ENCODE measurements at regions not wholly inside any gene's neighbourhood (a gene's known extent, or its start where the extent isn't known, plus 50 kb on each side); places are given as distances from the start of the nearest gene placed in this dataset.

- no peak for TF ChIP-seq CTCF (IDR thresholded peaks at IDR 0.05)
- intact Hi-C loops (cut with DNase I), result no loop called here
- no peak for DNase-seq
- no peak overlapping the region for H3K27ac ChIP-seq
- H3K4me3 ChIP-seq, result no peak overlapping the region
- no peaks in the 10 kb centered on the region for H3K4me1 ChIP-seq
- H3K9me3 ChIP-seq, result peaks cover 0 to 8% of the 10 kb centered on the region in 2 donors
- no peak for ATAC-seq
- no peaks in the 10 kb centered on the region for H3K27me3 ChIP-seq
- H3K36me3 ChIP-seq, result no peaks in the 10 kb centered on the region
Observed at GRCh38 chr4:148982200-148982599, 540.0 kb upstream of the NR3C2 start.

GRCh38 chr4:148980782-148981480, 538.7 kb upstream of the NR3C2 start:
- Histone ChIP-seq H3K36me3 (no peaks in the 10 kb centered on the region), H3K4me3 (no peak overlapping the region), H3K4me1 (no peaks in the 10 kb centered on the region), H3K27me3 (no peaks in the 10 kb centered on the region), H3K9me3 (peaks cover 0 to 8% of the 10 kb centered on the region in 2 donors), H3K27ac (no peak overlapping the region)
- intact Hi-C loops (cut with DNase I), result no loop called here
- DNase-seq, result no peak
- TF ChIP-seq CTCF (IDR thresholded peaks at IDR 0.05), result no peak
- no peak for ATAC-seq

GRCh38 chr4:148978301-148978700, 536.1 kb upstream of the NR3C2 start:
- Histone ChIP-seq H3K27me3 (no peaks in the 10 kb centered on the region), H3K9me3 (peaks cover 0 to 4% of the 10 kb centered on the region in 2 donors), H3K27ac (no peak overlapping the region), H3K36me3 (no peaks in the 10 kb centered on the region), H3K4me1 (no peaks in the 10 kb centered on the region), H3K4me3 (no peak overlapping the region)
- intact Hi-C loops (cut with DNase I), result no loop called here
- no peak for DNase-seq
- no peak for ATAC-seq
- no peak for TF ChIP-seq CTCF (IDR thresholded peaks at IDR 0.05)

- Histone ChIP-seq H3K27ac (no peak overlapping the region), H3K27me3 (no peaks in the 10 kb centered on the region), H3K4me3 (no peak overlapping the region), H3K36me3 (no peaks in the 10 kb centered on the region), H3K4me1 (no peaks in the 10 kb centered on the region), H3K9me3 (peaks cover 0 to 4% of the 10 kb centered on the region in 2 donors)
- DNase-seq (no peak), ATAC-seq (no peak)
- intact Hi-C loops (cut with DNase I), result no loop called here
- no peak for TF ChIP-seq CTCF (IDR thresholded peaks at IDR 0.05)
Observed at GRCh38 chr4:148975464-148975863, 533.2 kb upstream of the NR3C2 start.

- no peak for ATAC-seq
- Histone ChIP-seq H3K27ac (no peak overlapping the region), H3K27me3 (no peaks in the 10 kb centered on the region), H3K4me3 (no peak overlapping the region), H3K9me3 (peaks cover 0 to 4% of the 10 kb centered on the region in 2 donors), H3K4me1 (no peaks in the 10 kb centered on the region), H3K36me3 (no peaks in the 10 kb centered on the region)
- DNase-seq, result no peak
- no peak for TF ChIP-seq CTCF (IDR thresholded peaks at IDR 0.05)
- intact Hi-C loops (cut with DNase I), result no loop called here
Observed at GRCh38 chr4:148965080-148965479, 522.9 kb upstream of the NR3C2 start.
